ENCODE measurements at regions not wholly inside any gene's neighbourhood (a gene's known extent, or its start where the extent isn't known, plus 50 kb on each side); places are given as distances from the start of the nearest gene placed in this dataset.

DNA sequence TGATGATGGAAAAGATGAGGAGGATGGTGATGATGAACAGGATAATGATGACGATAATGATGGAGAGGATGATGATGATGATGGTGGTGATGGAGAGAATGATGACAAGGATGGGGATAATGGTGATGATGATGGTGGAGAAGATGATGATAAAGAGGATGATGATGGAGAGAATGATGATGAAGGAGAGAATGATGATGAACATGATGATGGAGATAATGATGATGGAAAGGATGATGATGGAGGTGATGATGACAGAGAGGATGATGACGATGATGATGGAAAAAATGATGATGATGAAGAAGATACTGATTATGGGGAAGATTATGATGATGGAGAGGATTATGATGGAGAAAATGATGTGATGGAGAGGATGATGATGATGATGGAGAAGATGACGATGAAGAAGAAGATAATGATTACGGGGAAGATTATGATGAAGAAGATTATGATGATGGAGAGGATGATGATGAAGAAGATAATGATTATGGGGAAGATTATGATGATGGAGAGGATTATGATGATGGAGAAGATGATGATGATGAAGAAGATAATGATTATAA is 204.1 kb downstream of the MATN1 start:
- no peaks in the 10 kb centered on the region for H4K20me1 ChIP-seq (ENCODE audit: insufficient read depth)
- no peak overlapping the region for H2AFZ ChIP-seq (ENCODE audit: low read depth, low read length)
- no peak overlapping the region for H3K9ac ChIP-seq (ENCODE audit: low read length)
- no peaks in the 10 kb centered on the region for H3K9me3 ChIP-seq (ENCODE audit: low read length)
- H3K4me2 ChIP-seq (ENCODE audit: low read length): no peak overlapping the region
- H3K79me2 ChIP-seq (replicated peaks; ENCODE audit: insufficient read depth, low read length): no peaks in the 10 kb centered on the region
- no peaks in the 10 kb centered on the region for H3K36me3 ChIP-seq (ENCODE audit: insufficient read depth, low read length)
- H3K27me3 ChIP-seq (ENCODE audit: insufficient read depth, low read depth, low read length): no peaks in the 10 kb centered on the region
- TF ChIP-seq, protein P1, sequence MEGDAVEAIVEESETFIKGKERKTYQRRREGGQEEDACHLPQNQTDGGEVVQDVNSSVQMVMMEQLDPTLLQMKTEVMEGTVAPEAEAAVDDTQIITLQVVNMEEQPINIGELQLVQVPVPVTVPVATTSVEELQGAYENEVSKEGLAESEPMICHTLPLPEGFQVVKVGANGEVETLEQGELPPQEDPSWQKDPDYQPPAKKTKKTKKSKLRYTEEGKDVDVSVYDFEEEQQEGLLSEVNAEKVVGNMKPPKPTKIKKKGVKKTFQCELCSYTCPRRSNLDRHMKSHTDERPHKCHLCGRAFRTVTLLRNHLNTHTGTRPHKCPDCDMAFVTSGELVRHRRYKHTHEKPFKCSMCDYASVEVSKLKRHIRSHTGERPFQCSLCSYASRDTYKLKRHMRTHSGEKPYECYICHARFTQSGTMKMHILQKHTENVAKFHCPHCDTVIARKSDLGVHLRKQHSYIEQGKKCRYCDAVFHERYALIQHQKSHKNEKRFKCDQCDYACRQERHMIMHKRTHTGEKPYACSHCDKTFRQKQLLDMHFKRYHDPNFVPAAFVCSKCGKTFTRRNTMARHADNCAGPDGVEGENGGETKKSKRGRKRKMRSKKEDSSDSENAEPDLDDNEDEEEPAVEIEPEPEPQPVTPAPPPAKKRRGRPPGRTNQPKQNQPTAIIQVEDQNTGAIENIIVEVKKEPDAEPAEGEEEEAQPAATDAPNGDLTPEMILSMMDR (IDR thresholded peaks at IDR 0.05; ENCODE audit: poor library complexity, severe bottlenecking): no peak
- TF ChIP-seq POLR2AphosphoS5 (IDR thresholded peaks at IDR 0.05): no peak
- TF ChIP-seq TAF1 (IDR thresholded peaks at IDR 0.05; ENCODE audit: low read depth): no peak
- no peak for TF ChIP-seq EZH2 (IDR thresholded peaks at IDR 0.05; ENCODE audit: borderline replicate concordance, insufficient read depth, low read length, poor library complexity, severe bottlenecking)
- TF ChIP-seq REST (IDR thresholded peaks at IDR 0.05; ENCODE audit: borderline replicate concordance): no peak
- TF ChIP-seq SMC3 (conservative IDR thresholded peaks at IDR 0.05; ENCODE audit: poor library complexity): no peak
- no peak for TF ChIP-seq EP300 (conservative IDR thresholded peaks at IDR 0.05; ENCODE audit: poor library complexity, severe bottlenecking)
- TF ChIP-seq RAD21 (conservative IDR thresholded peaks at IDR 0.05): no peak
- TF ChIP-seq MXI1 (conservative IDR thresholded peaks at IDR 0.05; ENCODE audit: poor library complexity, severe bottlenecking): no peak
- no peaks in the 10 kb centered on the region for H3F3A ChIP-seq (ENCODE audit: insufficient read depth, low read length, poor library complexity, severe bottlenecking)
- no peak overlapping the region for H3K4me3 ChIP-seq (ENCODE audit: low read length)
- H3K9me2 ChIP-seq (ENCODE audit: insufficient read depth, low read length): no peaks in the 10 kb centered on the region
- H3K27ac ChIP-seq (ENCODE audit: low read length): no peak overlapping the region

DNA sequence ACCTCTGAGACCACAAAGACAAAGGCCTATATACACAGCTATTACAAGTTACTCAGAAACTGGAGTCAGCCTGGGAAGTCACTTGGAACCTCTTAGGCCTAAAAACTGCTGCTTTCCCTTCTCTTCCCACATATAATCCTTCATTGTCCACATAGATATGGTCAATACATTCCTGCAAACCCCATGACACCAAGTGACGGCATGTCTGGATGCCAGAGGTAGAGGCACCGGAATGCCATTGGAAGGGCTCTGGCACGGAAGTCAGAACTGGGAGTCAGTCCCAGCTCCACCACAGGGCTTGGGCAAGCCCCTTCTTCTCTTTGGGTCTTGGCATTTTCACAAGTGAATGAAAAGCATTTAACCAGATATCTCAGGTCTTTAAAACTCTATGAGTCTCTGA is 204.7 kb downstream of the MATN1 start:
- Histone ChIP-seq H3F3A (ENCODE audit: insufficient read depth, low read length, poor library complexity, severe bottlenecking) (no peaks in the 10 kb centered on the region), H4K20me1 (ENCODE audit: insufficient read depth) (no peaks in the 10 kb centered on the region), H3K4me3 (ENCODE audit: low read length) (no peak overlapping the region), H3K4me2 (ENCODE audit: low read length) (no peak overlapping the region), H3K79me2 (replicated peaks; ENCODE audit: insufficient read depth, low read length) (no peaks in the 10 kb centered on the region), H3K27me3 (ENCODE audit: insufficient read depth, low read depth, low read length) (no peaks in the 10 kb centered on the region), H3K9me2 (ENCODE audit: insufficient read depth, low read length) (no peaks in the 10 kb centered on the region), H3K27ac (ENCODE audit: low read length) (no peak overlapping the region), H3K9ac (ENCODE audit: low read length) (no peak overlapping the region), H3K9me3 (ENCODE audit: low read length) (no peaks in the 10 kb centered on the region), H2AFZ (ENCODE audit: low read depth, low read length) (no peak overlapping the region), H3K36me3 (ENCODE audit: insufficient read depth, low read length) (no peaks in the 10 kb centered on the region)
- TF ChIP-seq SMC3 (conservative IDR thresholded peaks at IDR 0.05; ENCODE audit: poor library complexity): no peak
- TF ChIP-seq POLR2AphosphoS5 (IDR thresholded peaks at IDR 0.05): no peak
- no peak for TF ChIP-seq EP300 (conservative IDR thresholded peaks at IDR 0.05; ENCODE audit: poor library complexity, severe bottlenecking)
- TF ChIP-seq TAF1 (IDR thresholded peaks at IDR 0.05; ENCODE audit: low read depth): no peak
- TF ChIP-seq, protein P1 (IDR thresholded peaks at IDR 0.05; ENCODE audit: poor library complexity, severe bottlenecking): no peak
- TF ChIP-seq MXI1 (conservative IDR thresholded peaks at IDR 0.05; ENCODE audit: poor library complexity, severe bottlenecking): no peak
- TF ChIP-seq EZH2 (IDR thresholded peaks at IDR 0.05; ENCODE audit: borderline replicate concordance, insufficient read depth, low read length, poor library complexity, severe bottlenecking): no peak
- no peak for TF ChIP-seq RAD21 (conservative IDR thresholded peaks at IDR 0.05)
- TF ChIP-seq REST (IDR thresholded peaks at IDR 0.05; ENCODE audit: borderline replicate concordance): no peak

All from neural cell (in vitro differentiated cells).